Astrocyte (in vitro differentiated cells and primary cell): ENCODE measurements at regions not wholly inside any gene's neighbourhood (a gene's known extent, or its start where the extent isn't known, plus 50 kb on each side); places are given as distances from the start of the nearest gene placed in this dataset.
A peak's percentile ranks its signal among the peaks of the same experiment; 100 is the strongest.

Experiments
- DNase-seq: peaks from one replicate; pipeline ENCODE4 v3.0.0-alpha.2; 2010; ENCODE audit warnings: low read depth
- FAIRE-seq: peaks from 2 replicates; lab custom pipeline; 2011; peaks lifted over from hg19 to GRCh38; lab: Jason Lieb, UNC
- H2AFZ ChIP-seq: 2 replicates; pipeline ENCODE4 v1.6.0; 2012; ENCODE audit warnings: low read depth, low read length, inconsistent platforms
- H3K27ac ChIP-seq: 2 replicates; pipeline ENCODE4 v1.5.1; 2011; ENCODE audit warnings: low read depth, low read length, inconsistent platforms
- H3K27me3 ChIP-seq: 2 replicates; pipeline ENCODE4 v1.6.0; 2011; ENCODE audit warnings: low read length, inconsistent platforms; ENCODE audit not compliant: insufficient read depth
- H3K36me3 ChIP-seq: 2 replicates; pipeline ENCODE4 v1.5.1; 2011; ENCODE audit warnings: low read length, inconsistent platforms; ENCODE audit not compliant: insufficient read depth
- H3K4me1 ChIP-seq: 2 replicates; pipeline ENCODE4 v1.5.1; 2011; ENCODE audit warnings: low read length, inconsistent platforms; ENCODE audit not compliant: insufficient read depth
- H3K4me2 ChIP-seq: 2 replicates; pipeline ENCODE4 v1.6.0; 2012; ENCODE audit warnings: low read length, inconsistent platforms
- H3K4me3 ChIP-seq: 2 replicates; pipeline ENCODE4 v1.5.1; 2011; ENCODE audit warnings: low read depth, mild to moderate bottlenecking, low read length, inconsistent platforms; ENCODE audit not compliant: insufficient read depth
- H3K79me2 ChIP-seq: 2 replicates; pipeline ENCODE4 v1.6.0; 2012; ENCODE audit warnings: mild to moderate bottlenecking, low read length, inconsistent platforms; ENCODE audit not compliant: insufficient read depth
- H3K9ac ChIP-seq: 2 replicates; pipeline ENCODE4 v1.6.0; 2012; ENCODE audit warnings: mild to moderate bottlenecking, low read length, inconsistent platforms
- H3K9me3 ChIP-seq: 2 replicates; pipeline ENCODE4 v1.5.1; 2012; ENCODE audit warnings: low read depth, mild to moderate bottlenecking, low read length, inconsistent platforms; ENCODE audit not compliant: insufficient read depth
- H4K20me1 ChIP-seq: 2 replicates; pipeline ENCODE4 v1.6.0; 2012; ENCODE audit warnings: low read length, inconsistent platforms; ENCODE audit not compliant: insufficient read depth
- H3K27ac Mint-ChIP-seq: one replicate; pipeline ENCODE4 v1.8.0; 2021; ENCODE audit warnings: mild to moderate bottlenecking, mixed read lengths; ENCODE audit not compliant: unreplicated experiment
- H3K27me3 Mint-ChIP-seq: one replicate; pipeline ENCODE4 v1.8.0; 2021; ENCODE audit warnings: low read depth, mixed read lengths; ENCODE audit not compliant: unreplicated experiment
- H3K36me3 Mint-ChIP-seq: one replicate; pipeline ENCODE4 v1.8.0; 2021; ENCODE audit warnings: low read depth, mixed read lengths; ENCODE audit not compliant: unreplicated experiment
- H3K4me1 Mint-ChIP-seq: one replicate; pipeline ENCODE4 v1.8.0; 2021; ENCODE audit warnings: low read depth, mixed read lengths; ENCODE audit not compliant: unreplicated experiment
- H3K4me3 Mint-ChIP-seq: one replicate; pipeline ENCODE4 v1.8.0; 2021; ENCODE audit warnings: mild to moderate bottlenecking, moderate library complexity, mixed read lengths; ENCODE audit not compliant: unreplicated experiment
- H3K9me3 Mint-ChIP-seq: one replicate; pipeline ENCODE4 v1.8.0; 2021; ENCODE audit warnings: mild to moderate bottlenecking, mixed read lengths; ENCODE audit not compliant: unreplicated experiment
- EZH2 ChIP-seq: IDR thresholded peaks from 2 replicates; pipeline ENCODE4 v1.6.1; 2012; ENCODE audit warnings: mild to moderate bottlenecking, low read length, inconsistent platforms; ENCODE audit not compliant: insufficient read depth
- TF ChIP-seq, protein P1 (sequence below): IDR thresholded peaks from 2 replicates; pipeline ENCODE4 v1.5.1; 2011; ENCODE audit warnings: low read depth, mild to moderate bottlenecking, inconsistent platforms, low read length, moderate library complexity; ENCODE audit not compliant: insufficient read depth

DNA sequence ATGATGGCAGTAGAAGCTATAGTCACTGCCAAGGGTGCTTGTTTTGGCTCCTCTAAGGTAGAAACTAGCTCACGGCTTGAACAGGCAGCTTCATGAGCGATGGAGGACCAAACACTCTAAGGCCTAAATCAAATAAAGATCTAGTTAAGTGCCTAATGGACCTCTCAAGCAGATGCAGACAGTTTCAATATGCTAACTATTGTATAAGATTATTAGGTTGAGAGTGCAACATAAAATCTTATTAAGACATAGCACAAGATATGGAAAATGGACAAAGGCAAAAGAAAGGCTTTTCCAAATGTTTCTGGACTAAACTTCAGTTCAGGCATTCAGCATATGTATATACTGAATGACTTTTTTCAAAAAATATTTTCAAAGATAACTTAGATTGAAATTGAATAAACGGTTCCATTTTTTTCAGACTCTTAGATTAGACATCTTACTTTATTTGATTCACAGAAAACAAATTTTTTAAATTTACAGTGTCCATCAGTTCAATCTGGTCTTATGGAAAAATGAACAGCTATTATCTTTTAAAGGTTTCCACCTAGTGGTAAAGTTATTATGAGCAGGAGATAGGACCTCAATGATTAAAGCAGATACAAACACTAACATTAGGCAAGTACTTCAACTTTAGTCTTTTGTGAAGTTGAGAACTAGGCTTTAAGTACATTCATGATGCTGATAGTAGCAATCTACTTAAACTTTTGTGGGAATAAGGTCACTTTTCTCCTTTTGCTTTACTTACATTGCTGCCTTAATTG lies 1167.7 kb downstream of the MAT2B start:
- DNase-seq (no peak), FAIRE-seq (no peak)
- Mint-ChIP-seq H3K4me1 (no peaks in the 10 kb centered on the region), H3K27me3 (no peaks in the 10 kb centered on the region), H3K36me3 (no peaks in the 10 kb centered on the region), H3K4me3 (no peak overlapping the region), H3K9me3 (peaks cover 2% of the 10 kb centered on the region), H3K27ac (no peak overlapping the region)
- TF ChIP-seq, protein P1, sequence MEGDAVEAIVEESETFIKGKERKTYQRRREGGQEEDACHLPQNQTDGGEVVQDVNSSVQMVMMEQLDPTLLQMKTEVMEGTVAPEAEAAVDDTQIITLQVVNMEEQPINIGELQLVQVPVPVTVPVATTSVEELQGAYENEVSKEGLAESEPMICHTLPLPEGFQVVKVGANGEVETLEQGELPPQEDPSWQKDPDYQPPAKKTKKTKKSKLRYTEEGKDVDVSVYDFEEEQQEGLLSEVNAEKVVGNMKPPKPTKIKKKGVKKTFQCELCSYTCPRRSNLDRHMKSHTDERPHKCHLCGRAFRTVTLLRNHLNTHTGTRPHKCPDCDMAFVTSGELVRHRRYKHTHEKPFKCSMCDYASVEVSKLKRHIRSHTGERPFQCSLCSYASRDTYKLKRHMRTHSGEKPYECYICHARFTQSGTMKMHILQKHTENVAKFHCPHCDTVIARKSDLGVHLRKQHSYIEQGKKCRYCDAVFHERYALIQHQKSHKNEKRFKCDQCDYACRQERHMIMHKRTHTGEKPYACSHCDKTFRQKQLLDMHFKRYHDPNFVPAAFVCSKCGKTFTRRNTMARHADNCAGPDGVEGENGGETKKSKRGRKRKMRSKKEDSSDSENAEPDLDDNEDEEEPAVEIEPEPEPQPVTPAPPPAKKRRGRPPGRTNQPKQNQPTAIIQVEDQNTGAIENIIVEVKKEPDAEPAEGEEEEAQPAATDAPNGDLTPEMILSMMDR, result peak; percentile 33
- no peak for TF ChIP-seq EZH2
- H3K4me3 ChIP-seq, result no peak overlapping the region
- H3K9me3 ChIP-seq, result no peaks in the 10 kb centered on the region
- no peak overlapping the region for H3K9ac ChIP-seq
- no peaks in the 10 kb centered on the region for H3K79me2 ChIP-seq
- no peaks in the 10 kb centered on the region for H3K4me1 ChIP-seq
- H3K36me3 ChIP-seq, result no peaks in the 10 kb centered on the region
- no peaks in the 10 kb centered on the region for H3K27me3 ChIP-seq
- no peak overlapping the region for H3K4me2 ChIP-seq
- H3K27ac ChIP-seq, result no peak overlapping the region
- H2AFZ ChIP-seq, result no peak overlapping the region
- H4K20me1 ChIP-seq, result no peaks in the 10 kb centered on the region

DNA sequence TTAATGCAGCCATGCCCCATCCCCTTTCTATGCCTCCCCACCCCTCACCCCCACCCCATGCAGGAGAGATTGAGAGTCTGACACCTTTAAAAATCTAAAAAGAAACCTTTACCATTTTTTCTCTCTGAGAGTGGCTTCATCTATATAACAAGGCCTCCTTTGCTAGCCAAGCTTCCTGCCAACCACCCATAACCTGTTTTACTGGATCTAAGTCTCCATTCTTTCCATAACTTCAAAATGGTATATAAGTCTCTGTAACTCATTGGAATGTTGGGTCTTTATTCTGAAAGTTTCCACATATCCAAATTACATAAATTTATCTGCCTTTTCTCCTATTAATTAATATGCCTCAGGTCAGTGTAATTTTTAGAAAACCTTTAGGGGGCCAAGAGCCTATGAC lies 1174.0 kb downstream of the MAT2B start:
- Histone ChIP-seq H3K9me3 (no peaks in the 10 kb centered on the region), H4K20me1 (no peaks in the 10 kb centered on the region), H2AFZ (no peak overlapping the region), H3K36me3 (no peaks in the 10 kb centered on the region), H3K27ac (no peak overlapping the region), H3K4me3 (no peak overlapping the region), H3K79me2 (no peaks in the 10 kb centered on the region), H3K4me2 (no peak overlapping the region), H3K9ac (no peak overlapping the region), H3K4me1 (no peaks in the 10 kb centered on the region), H3K27me3 (no peaks in the 10 kb centered on the region)
- Mint-ChIP-seq H3K9me3 (peaks cover 2% of the 10 kb centered on the region), H3K27me3 (no peaks in the 10 kb centered on the region), H3K4me1 (no peaks in the 10 kb centered on the region), H3K4me3 (no peak overlapping the region), H3K27ac (no peak overlapping the region), H3K36me3 (no peaks in the 10 kb centered on the region)
- DNase-seq, result no peak
- TF ChIP-seq EZH2, result no peak
- TF ChIP-seq, protein P1, result no peak
- FAIRE-seq, result no peak

DNA sequence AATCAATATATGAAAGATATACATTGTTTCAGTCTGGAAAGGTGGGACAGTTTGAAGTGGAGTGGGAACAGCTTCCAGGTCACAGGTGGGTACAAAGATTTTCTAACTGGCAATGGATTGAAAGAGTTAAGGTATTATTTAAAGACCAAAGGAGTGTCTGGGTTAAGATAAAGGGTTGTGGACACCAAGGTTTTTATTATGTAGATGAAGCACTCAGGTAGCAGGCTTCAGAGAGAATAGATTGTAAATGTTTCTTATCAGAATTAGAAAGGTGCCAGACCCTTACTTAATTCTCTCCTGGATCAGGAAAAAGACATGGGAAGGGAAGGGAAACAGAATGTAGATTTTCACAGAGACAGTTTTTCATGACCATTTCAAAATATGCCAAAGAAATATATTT lies 1174.8 kb downstream of the MAT2B start:
- Histone ChIP-seq H3K9me3 (no peaks in the 10 kb centered on the region), H3K4me1 (no peaks in the 10 kb centered on the region), H4K20me1 (no peaks in the 10 kb centered on the region), H3K4me3 (no peak overlapping the region), H2AFZ (no peak overlapping the region), H3K36me3 (no peaks in the 10 kb centered on the region), H3K27me3 (no peaks in the 10 kb centered on the region), H3K9ac (no peak overlapping the region), H3K27ac (no peak overlapping the region), H3K4me2 (no peak overlapping the region), H3K79me2 (no peaks in the 10 kb centered on the region)
- Mint-ChIP-seq H3K9me3 (peaks cover 2% of the 10 kb centered on the region), H3K27me3 (no peaks in the 10 kb centered on the region), H3K4me3 (no peak overlapping the region), H3K4me1 (no peaks in the 10 kb centered on the region), H3K27ac (no peak overlapping the region), H3K36me3 (no peaks in the 10 kb centered on the region)
- no peak for DNase-seq
- no peak for TF ChIP-seq EZH2
- TF ChIP-seq, protein P1, result no peak
- FAIRE-seq, result no peak
